Brain microvascular endothelial cell (primary cell): ENCODE measurements at regions not wholly inside any gene's neighbourhood (a gene's known extent, or its start where the extent isn't known, plus 50 kb on each side); places are given as distances from the start of the nearest gene placed in this dataset.

Experiments
- DNase-seq: peaks from one replicate; pipeline ENCODE4 v3.0.0-alpha.2; 2020
- H3K27ac ChIP-seq: fragments of 250-450 bp; sonication (Bioruptor Pico); 2 replicates; pipeline ENCODE4 v1.5.1; 2020; ENCODE audit warnings: mild to moderate bottlenecking, moderate library complexity
- H3K27me3 ChIP-seq: fragments of 250-450 bp; sonication (Bioruptor Pico); replicated peaks from 2 replicates; pipeline ENCODE4 v1.5.1; 2020; ENCODE audit warnings: mild to moderate bottlenecking
- H3K36me3 ChIP-seq: fragments of 250-450 bp; sonication (Bioruptor Pico); replicated peaks from 2 replicates; pipeline ENCODE4 v1.5.1; 2020; ENCODE audit warnings: mild to moderate bottlenecking
- H3K4me3 ChIP-seq: 2 replicates; pipeline ENCODE4 v1.5.1; 2011; ENCODE audit warnings: low read depth, mild to moderate bottlenecking, control low read depth, low read length, moderate library complexity
- in situ Hi-C: cut with HindIII; loops from 2 replicates; pipeline ENCODE4 v1.10.0; 2017; ENCODE audit warnings: low sequenced_read_pairs, low pct_ligation_motif_present
- TF ChIP-seq, protein P1 (sequence below): IDR thresholded peaks from 2 replicates; pipeline ENCODE4 v1.5.1; 2011; ENCODE audit warnings: low read depth, mild to moderate bottlenecking, moderate library complexity, low read length, control low read depth, inconsistent platforms; ENCODE audit errors: missing control alignments

DNA sequence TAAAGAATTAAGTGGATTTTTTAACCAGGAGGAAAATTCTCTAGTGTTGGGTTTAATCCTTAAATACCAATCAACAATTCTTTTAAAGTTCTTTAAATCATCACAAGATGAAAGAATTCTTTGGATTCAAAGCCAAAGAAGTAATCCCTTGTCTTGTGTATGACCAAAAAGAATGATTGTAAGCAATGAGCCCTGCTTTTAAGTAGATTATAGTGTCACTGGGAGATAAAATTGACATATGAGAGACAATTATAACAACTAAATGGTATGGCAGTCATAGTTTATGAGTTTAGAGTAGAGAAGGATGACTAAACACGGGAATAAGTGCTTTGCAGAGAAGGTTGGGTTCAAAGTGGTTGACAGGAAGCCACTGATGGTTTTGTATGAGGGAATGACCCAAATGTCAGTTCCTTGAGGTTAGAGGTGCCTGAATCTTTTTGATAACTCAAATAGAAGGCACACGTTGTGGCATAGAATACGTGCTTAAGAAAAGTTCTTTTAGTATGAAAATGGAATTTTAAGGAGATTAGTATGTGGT, 199.6 kb upstream of the TCF4 start:
- Histone ChIP-seq H3K4me3 (no peak overlapping the region), H3K27me3 (no peaks in the 10 kb centered on the region), H3K27ac (no peak overlapping the region), H3K36me3 (no peaks in the 10 kb centered on the region)
- TF ChIP-seq, protein P1, sequence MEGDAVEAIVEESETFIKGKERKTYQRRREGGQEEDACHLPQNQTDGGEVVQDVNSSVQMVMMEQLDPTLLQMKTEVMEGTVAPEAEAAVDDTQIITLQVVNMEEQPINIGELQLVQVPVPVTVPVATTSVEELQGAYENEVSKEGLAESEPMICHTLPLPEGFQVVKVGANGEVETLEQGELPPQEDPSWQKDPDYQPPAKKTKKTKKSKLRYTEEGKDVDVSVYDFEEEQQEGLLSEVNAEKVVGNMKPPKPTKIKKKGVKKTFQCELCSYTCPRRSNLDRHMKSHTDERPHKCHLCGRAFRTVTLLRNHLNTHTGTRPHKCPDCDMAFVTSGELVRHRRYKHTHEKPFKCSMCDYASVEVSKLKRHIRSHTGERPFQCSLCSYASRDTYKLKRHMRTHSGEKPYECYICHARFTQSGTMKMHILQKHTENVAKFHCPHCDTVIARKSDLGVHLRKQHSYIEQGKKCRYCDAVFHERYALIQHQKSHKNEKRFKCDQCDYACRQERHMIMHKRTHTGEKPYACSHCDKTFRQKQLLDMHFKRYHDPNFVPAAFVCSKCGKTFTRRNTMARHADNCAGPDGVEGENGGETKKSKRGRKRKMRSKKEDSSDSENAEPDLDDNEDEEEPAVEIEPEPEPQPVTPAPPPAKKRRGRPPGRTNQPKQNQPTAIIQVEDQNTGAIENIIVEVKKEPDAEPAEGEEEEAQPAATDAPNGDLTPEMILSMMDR, result no peak
- DNase-seq, result no peak
- in situ Hi-C loops, result no loop called here

DNA sequence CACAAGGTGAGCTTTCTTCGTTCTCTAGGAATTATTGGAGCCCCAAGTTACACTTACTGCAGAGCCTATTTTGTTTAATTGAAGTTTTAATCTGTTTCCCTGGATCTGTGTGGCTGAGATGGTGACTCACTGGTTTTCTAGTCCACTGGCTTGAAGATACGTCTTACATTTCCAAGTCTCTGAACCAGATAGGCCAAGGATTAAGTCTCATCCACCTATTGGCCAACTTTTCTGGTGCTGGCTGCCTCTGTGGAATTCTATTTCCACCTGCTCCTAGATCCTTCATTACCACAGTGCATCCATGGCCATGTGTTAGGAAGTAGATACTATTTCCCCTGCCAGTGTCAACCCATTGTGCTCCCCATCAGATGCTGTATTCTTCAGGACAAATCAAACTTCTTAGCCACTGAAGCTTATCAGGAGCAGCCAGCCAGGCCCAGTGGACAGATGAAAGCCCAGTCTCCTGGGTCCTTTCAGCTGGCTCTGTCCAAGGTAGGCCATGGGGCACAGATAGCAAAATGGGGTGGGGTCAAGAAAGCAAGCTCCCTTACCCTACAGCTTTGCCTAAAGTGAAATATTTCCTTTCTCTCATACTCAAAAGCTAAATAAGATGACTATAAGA, 198.8 kb upstream of the TCF4 start:
- TF ChIP-seq, protein P1, result no peak
- Histone ChIP-seq H3K4me3 (no peak overlapping the region), H3K27me3 (no peaks in the 10 kb centered on the region), H3K36me3 (no peaks in the 10 kb centered on the region), H3K27ac (no peak overlapping the region)
- DNase-seq, result no peak
- in situ Hi-C loops, result no loop called here

DNA sequence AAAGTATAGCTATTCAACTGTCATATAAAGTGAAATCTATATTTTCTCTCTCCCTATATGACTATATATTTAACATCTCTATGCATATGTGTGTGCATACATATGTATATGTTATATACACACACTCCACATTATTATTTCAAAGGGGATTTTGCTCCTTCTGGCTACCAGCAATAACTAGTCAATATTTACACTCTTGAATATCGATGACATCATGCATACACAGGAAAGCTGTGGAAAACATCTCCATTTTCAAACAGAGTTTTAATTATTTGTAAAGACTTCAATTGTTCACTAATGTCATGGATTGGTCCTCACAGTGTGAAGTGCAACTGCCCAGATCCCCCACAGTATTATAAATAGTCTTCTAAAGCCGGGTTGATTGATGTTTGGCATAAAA, 195.9 kb upstream of the TCF4 start:
- no peaks in the 10 kb centered on the region for H3K36me3 ChIP-seq
- H3K27me3 ChIP-seq, result no peaks in the 10 kb centered on the region
- no peak overlapping the region for H3K27ac ChIP-seq
- no peak for DNase-seq
- H3K4me3 ChIP-seq, result no peak overlapping the region
- TF ChIP-seq, protein P1, result no peak
- in situ Hi-C loops, result no loop called here

DNA sequence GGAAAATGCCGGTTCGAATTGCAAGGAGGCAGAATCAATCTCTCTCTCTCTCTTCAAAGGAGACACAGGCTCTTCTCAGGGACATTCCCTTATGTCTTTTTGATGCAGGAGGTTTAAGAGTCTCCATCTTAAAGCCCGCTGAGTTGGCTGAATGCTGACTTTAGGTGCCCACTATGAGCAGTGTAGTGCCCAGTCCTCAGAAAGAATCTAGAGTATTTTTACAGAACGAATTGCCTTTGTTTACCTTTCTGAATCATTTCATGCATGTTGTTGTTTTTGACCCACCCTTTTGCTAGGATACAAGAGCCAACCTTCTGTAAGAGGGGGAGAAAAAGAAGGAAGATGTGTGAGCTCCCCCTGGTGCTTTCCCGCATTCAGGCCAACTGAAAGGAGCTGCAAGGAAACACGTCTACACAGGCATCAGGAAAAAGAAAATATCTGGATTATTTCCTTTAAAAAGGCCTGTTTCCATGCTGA, 193.5 kb upstream of the TCF4 start:
- peak; percentile 75 for DNase-seq
- H3K4me3 ChIP-seq, result no peak overlapping the region
- no peaks in the 10 kb centered on the region for H3K36me3 ChIP-seq
- H3K27ac ChIP-seq, result no peak overlapping the region
- in situ Hi-C loops, result no loop called here
- TF ChIP-seq, protein P1, result peak; percentile 92
- no peaks in the 10 kb centered on the region for H3K27me3 ChIP-seq

DNA sequence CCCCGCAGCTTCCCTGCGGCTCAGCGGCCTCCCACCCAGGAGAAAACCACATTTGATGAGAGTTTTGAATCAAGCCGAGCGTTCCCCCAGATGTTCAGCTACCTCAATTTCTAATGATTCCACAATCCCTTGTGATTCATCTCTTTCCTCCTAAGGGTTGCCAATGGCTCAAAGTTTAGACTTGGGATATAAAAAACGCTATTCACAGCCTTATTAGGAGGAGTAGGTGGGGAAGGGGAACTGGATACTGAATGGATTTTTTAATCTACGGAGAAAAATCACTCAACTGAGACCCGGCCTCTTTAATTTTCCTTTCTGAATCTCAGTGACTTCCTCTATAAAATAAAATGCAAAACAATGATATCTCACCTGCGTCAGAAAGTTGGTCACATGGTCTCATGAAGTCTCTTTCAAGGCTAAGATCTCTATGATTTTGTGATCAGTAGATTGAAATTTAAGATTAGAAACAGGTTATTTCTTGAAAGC, 192.6 kb upstream of the TCF4 start:
- peak overlapping the region; percentile 64 for H3K4me3 ChIP-seq
- no peak overlapping the region for H3K27ac ChIP-seq
- no peaks in the 10 kb centered on the region for H3K27me3 ChIP-seq
- no peak for DNase-seq
- no peaks in the 10 kb centered on the region for H3K36me3 ChIP-seq
- TF ChIP-seq, protein P1, result no peak
- in situ Hi-C loops, result no loop called here
